Lower lobe of right lung (tissue), 2 donors: ENCODE measurements at regions not wholly inside any gene's neighbourhood (a gene's known extent, or its start where the extent isn't known, plus 50 kb on each side); places are given as distances from the start of the nearest gene placed in this dataset.

Source experiments
- ATAC-seq, 2 donors: fragments of 200-7000 bp; cut with Tn5 transposase; one replicate each; pipeline ENCODE4 v1.9.1; 2020 to 2022; ENCODE audit warnings: mild to moderate bottlenecking in 2 of 2, moderate library complexity in 2 of 2
- DNase-seq: peaks from one replicate; pipeline ENCODE4 v3.0.0-alpha.2; 2020
- H3K27ac ChIP-seq: fragments of 200-600 bp; one replicate; pipeline ENCODE4 v1.8.0; 2022
- H3K27me3 ChIP-seq: fragments of 200-600 bp; one replicate; pipeline ENCODE4 v1.8.0; 2022; ENCODE audit warnings: low read depth
- H3K36me3 ChIP-seq: fragments of 200-600 bp; one replicate; pipeline ENCODE4 v1.8.0; 2022; ENCODE audit warnings: mild to moderate bottlenecking
- H3K4me1 ChIP-seq: fragments of 200-600 bp; one replicate; pipeline ENCODE4 v1.8.0; 2022
- H3K4me3 ChIP-seq: fragments of 200-600 bp; one replicate; pipeline ENCODE4 v1.8.0; 2022; ENCODE audit warnings: mild to moderate bottlenecking
- H3K9me3 ChIP-seq: fragments of 200-600 bp; one replicate; pipeline ENCODE4 v1.8.0; 2022
- intact Hi-C: fragments of 100-400 bp; cut with DNase I; formaldehyde crosslinking; loops from one replicate; pipeline ENCODE4 v1.11.0; 2022
- TF ChIP-seq, protein P1 (sequence below): fragments of 200-600 bp; IDR thresholded peaks from one replicate; pipeline ENCODE4 v1.8.0; 2022; ENCODE audit warnings: antibody characterized with exemption, mild to moderate bottlenecking
- donor health status: DM: no; HTN: yes; CAD: no; lungs with severe emphysema.

DNA sequence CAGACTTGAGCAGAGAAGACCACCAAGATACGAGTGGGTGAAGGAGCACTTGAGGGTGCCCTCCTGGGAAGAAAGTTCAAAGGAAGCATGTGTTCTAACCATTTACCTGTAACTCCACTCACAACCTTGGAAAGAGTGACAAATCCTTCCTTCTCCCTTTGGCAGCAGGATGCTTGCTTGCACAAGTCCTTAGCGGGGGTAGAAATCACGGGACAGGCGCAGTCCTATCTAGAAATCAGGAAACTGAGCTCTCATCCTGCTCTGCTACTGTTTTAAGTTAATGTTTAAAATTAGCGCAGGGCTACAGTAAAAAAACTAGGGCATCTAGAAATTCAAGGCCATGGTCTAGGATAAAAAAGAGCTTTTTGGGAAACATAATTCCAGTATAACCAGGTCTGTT is 100.9 kb upstream of the PTPRM start:
- intact Hi-C loops = no loop called here
- TF ChIP-seq, protein P1, sequence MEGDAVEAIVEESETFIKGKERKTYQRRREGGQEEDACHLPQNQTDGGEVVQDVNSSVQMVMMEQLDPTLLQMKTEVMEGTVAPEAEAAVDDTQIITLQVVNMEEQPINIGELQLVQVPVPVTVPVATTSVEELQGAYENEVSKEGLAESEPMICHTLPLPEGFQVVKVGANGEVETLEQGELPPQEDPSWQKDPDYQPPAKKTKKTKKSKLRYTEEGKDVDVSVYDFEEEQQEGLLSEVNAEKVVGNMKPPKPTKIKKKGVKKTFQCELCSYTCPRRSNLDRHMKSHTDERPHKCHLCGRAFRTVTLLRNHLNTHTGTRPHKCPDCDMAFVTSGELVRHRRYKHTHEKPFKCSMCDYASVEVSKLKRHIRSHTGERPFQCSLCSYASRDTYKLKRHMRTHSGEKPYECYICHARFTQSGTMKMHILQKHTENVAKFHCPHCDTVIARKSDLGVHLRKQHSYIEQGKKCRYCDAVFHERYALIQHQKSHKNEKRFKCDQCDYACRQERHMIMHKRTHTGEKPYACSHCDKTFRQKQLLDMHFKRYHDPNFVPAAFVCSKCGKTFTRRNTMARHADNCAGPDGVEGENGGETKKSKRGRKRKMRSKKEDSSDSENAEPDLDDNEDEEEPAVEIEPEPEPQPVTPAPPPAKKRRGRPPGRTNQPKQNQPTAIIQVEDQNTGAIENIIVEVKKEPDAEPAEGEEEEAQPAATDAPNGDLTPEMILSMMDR = no peak

GRCh38 chr18:7467708-7468466 is 99.2 kb upstream of the PTPRM start:
- Histone ChIP-seq H3K27ac (no peak overlapping the region), H3K4me3 (no peak overlapping the region), H3K27me3 (no peaks in the 10 kb centered on the region), H3K36me3 (no peaks in the 10 kb centered on the region), H3K4me1 (no peaks in the 10 kb centered on the region), H3K9me3 (no peaks in the 10 kb centered on the region)
- intact Hi-C loops = no loop called here
- DNase-seq (no peak), ATAC-seq (no peak)
- TF ChIP-seq, protein P1 = no peak

More for the DNA sequence above, 100.9 kb upstream of the PTPRM start:
- ATAC-seq = no peak
- no peak overlapping the region for H3K4me3 ChIP-seq
- no peak overlapping the region for H3K27ac ChIP-seq
- no peak for DNase-seq
- no peaks in the 10 kb centered on the region for H3K9me3 ChIP-seq
- H3K27me3 ChIP-seq = no peaks in the 10 kb centered on the region
- no peaks in the 10 kb centered on the region for H3K4me1 ChIP-seq
- no peaks in the 10 kb centered on the region for H3K36me3 ChIP-seq

DNA sequence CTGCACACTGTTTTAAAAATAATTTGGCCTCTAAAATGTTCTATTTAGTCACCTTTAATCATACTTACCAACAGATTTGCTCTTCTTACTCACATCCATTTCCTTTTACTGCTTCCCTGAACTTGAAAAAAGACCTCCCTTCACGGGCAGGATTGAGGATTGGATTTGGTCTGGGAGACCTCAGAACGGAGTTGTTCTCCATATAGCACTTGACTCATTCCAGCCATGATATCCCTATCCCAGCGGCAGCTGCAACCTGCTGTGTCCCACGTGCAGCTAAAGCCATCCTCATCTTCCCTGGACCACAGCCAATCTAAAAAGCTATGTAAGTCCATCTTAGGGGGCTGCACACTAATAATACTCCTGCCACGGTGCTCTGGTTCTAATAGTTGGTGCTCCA is 97.0 kb upstream of the PTPRM start:
- intact Hi-C loops = no loop called here
- H3K27ac ChIP-seq = no peak overlapping the region
- no peak overlapping the region for H3K4me3 ChIP-seq
- no peaks in the 10 kb centered on the region for H3K9me3 ChIP-seq
- no peaks in the 10 kb centered on the region for H3K4me1 ChIP-seq
- ATAC-seq = no peak
- TF ChIP-seq, protein P1 = no peak
- H3K27me3 ChIP-seq = no peaks in the 10 kb centered on the region
- no peak for DNase-seq
- no peaks in the 10 kb centered on the region for H3K36me3 ChIP-seq

GRCh38 chr18:7470503-7470902 is 96.6 kb upstream of the PTPRM start:
- Histone ChIP-seq H3K27me3 (no peaks in the 10 kb centered on the region), H3K36me3 (no peaks in the 10 kb centered on the region), H3K4me1 (no peaks in the 10 kb centered on the region), H3K4me3 (no peak overlapping the region), H3K27ac (no peak overlapping the region), H3K9me3 (no peaks in the 10 kb centered on the region)
- DNase-seq (no peak), ATAC-seq (no peak)
- TF ChIP-seq, protein P1 = no peak
- intact Hi-C loops = no loop called here

GRCh38 chr18:7476386-7476785 is 90.7 kb upstream of the PTPRM start:
- Histone ChIP-seq H3K4me1 (no peaks in the 10 kb centered on the region), H3K36me3 (no peaks in the 10 kb centered on the region), H3K27me3 (no peaks in the 10 kb centered on the region), H3K27ac (no peak overlapping the region), H3K9me3 (no peaks in the 10 kb centered on the region), H3K4me3 (no peak overlapping the region)
- intact Hi-C loops = no loop called here
- ATAC-seq = no peak
- no peak for DNase-seq
- TF ChIP-seq, protein P1 = no peak
